Uterus (tissue), 2 donors: ENCODE measurements at regions not wholly inside any gene's neighbourhood (a gene's known extent, or its start where the extent isn't known, plus 50 kb on each side); places are given as distances from the start of the nearest gene placed in this dataset.

Experiments used
- POLR2A ChIP-seq, 2 donors: fragments of 450-650 bp; IDR thresholded peaks; one replicate each; pipeline ENCODE4 v1.6.1; 2016; ENCODE audit warnings: antibody characterized with exemption in 2 of 2, mild to moderate bottlenecking in 1 of 2, moderate library complexity in 1 of 2
- TF ChIP-seq, protein P1 (sequence below), 4 experiments: fragments of 200-600 bp in 2 of 4; fragments of 450-650 bp in 2 of 4; sonication (generic) in 2 of 4; IDR thresholded peaks; one replicate each; pipeline ENCODE4 v1.5.1; 2016 to 2019; ENCODE audit warnings: antibody characterized with exemption in 4 of 4, mild to moderate bottlenecking in 2 of 4, moderate library complexity in 1 of 4

DNA sequence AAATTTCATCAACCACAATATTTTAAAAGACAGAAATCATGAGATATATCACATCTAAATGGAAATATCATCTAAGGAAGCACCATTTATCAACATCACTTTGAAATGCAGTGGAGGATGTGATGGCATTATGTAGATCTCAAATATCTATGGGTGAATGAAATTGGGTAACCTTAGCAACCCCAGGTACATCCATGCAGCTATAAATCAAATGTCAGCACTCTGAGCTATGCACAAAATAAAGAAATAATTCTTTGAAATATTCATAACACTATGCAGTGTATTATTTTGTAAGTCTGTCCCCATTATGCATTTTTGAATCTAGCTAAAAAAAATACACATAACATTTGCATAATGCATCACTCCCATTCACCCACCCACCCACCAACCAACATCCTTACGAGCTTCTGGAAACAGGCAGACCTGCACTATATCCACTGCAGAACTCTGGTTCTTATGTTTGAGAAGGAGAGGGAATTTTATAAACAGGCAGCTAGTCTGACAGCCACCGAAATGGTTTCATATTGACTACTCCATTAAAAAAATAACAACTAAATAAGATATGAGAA lies 186.8 kb downstream of the SHOX2 start:
- TF ChIP-seq, protein P1, sequence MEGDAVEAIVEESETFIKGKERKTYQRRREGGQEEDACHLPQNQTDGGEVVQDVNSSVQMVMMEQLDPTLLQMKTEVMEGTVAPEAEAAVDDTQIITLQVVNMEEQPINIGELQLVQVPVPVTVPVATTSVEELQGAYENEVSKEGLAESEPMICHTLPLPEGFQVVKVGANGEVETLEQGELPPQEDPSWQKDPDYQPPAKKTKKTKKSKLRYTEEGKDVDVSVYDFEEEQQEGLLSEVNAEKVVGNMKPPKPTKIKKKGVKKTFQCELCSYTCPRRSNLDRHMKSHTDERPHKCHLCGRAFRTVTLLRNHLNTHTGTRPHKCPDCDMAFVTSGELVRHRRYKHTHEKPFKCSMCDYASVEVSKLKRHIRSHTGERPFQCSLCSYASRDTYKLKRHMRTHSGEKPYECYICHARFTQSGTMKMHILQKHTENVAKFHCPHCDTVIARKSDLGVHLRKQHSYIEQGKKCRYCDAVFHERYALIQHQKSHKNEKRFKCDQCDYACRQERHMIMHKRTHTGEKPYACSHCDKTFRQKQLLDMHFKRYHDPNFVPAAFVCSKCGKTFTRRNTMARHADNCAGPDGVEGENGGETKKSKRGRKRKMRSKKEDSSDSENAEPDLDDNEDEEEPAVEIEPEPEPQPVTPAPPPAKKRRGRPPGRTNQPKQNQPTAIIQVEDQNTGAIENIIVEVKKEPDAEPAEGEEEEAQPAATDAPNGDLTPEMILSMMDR (IDR thresholded peaks at IDR 0.05): no peak
- TF ChIP-seq POLR2A (IDR thresholded peaks at IDR 0.05): no peak
